ENCODE measurements at regions not wholly inside any gene's neighbourhood (a gene's known extent, or its start where the extent isn't known, plus 50 kb on each side); places are given as distances from the start of the nearest gene placed in this dataset.

DNA sequence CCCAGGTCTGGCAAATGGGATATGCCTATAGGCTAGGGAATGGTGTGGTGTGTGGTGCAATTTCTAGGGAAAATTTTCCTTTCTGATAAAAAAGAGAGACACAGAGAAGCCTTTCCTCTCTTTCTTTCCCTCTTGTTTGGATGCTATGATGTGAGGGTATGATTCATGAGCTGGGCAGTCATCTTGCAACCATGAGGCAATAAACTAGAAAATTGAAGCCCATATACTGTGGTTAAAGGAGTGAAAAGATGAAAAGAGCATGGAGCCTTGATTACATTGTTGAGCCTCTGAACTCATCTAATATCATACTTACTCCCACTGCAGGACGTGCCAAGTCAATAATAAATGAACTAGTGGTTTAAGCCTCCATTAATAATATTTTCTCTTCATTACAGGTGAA is 215.6 kb downstream of the HAUS1 start:
- TF ChIP-seq, protein P1, sequence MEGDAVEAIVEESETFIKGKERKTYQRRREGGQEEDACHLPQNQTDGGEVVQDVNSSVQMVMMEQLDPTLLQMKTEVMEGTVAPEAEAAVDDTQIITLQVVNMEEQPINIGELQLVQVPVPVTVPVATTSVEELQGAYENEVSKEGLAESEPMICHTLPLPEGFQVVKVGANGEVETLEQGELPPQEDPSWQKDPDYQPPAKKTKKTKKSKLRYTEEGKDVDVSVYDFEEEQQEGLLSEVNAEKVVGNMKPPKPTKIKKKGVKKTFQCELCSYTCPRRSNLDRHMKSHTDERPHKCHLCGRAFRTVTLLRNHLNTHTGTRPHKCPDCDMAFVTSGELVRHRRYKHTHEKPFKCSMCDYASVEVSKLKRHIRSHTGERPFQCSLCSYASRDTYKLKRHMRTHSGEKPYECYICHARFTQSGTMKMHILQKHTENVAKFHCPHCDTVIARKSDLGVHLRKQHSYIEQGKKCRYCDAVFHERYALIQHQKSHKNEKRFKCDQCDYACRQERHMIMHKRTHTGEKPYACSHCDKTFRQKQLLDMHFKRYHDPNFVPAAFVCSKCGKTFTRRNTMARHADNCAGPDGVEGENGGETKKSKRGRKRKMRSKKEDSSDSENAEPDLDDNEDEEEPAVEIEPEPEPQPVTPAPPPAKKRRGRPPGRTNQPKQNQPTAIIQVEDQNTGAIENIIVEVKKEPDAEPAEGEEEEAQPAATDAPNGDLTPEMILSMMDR (conservative IDR thresholded peaks at IDR 0.05; ENCODE audit: low read depth, low read length), result no peak
- TF ChIP-seq EZH2phosphoT487 (IDR thresholded peaks at IDR 0.05; ENCODE audit: borderline replicate concordance, low read length), result no peak
- TF ChIP-seq EZH2 (IDR thresholded peaks at IDR 0.05; ENCODE audit: low read length, unreplicated experiment), result no peak
- H3K4me3 ChIP-seq (ENCODE audit: low read length), result no peak overlapping the region
- CTCF ChIA-PET, result interaction anchor here (1.4 kb wide), 1 partner anchor 39 kb away, joined by 3 read pairs; no protein-coding TSS in a partner anchor
- peak overlapping the region; percentile 99 for H3K27ac ChIP-seq (ENCODE audit: low read length)
- DNase-seq (no peak), ATAC-seq (no peak)
- no peak overlapping the region for H3K4me2 ChIP-seq (ENCODE audit: low read length)
- POLR2A ChIA-PET (ENCODE audit: unreplicated experiment), result no interaction called here
- H3F3A ChIP-seq (ENCODE audit: low read length, unreplicated experiment), result no peaks in the 10 kb centered on the region
- no peaks in the 10 kb centered on the region for H3K27me3 ChIP-seq (ENCODE audit: low read length)
- H2AFZ ChIP-seq (ENCODE audit: low read length), result no peak overlapping the region
- H3K9ac ChIP-seq (ENCODE audit: low read length), result no peak overlapping the region; the same call in 1 of the 2 replicates
- no TSS peak for BruUV-seq (replicated peaks)
- intact Hi-C loops (cut with micrococcal nuclease), result loop anchor here (5.0 kb wide), 1 partner anchor 148 kb away; no protein-coding TSS in a partner anchor
- H3K4me1 ChIP-seq (ENCODE audit: insufficient read depth, low read length), result peaks cover 53% of the 10 kb centered on the region
- H3K9me3 ChIP-seq (ENCODE audit: low read length), result no peaks in the 10 kb centered on the region
- H4K20me1 ChIP-seq (ENCODE audit: low read length), result no peaks in the 10 kb centered on the region
- no peaks in the 10 kb centered on the region for H3K9me2 ChIP-seq (replicated peaks; ENCODE audit: low read length)
- no peaks in the 10 kb centered on the region for H3K36me3 ChIP-seq (ENCODE audit: low read depth, low read length)
- no peaks in the 10 kb centered on the region for H3K79me2 ChIP-seq (ENCODE audit: low read length)

DNA sequence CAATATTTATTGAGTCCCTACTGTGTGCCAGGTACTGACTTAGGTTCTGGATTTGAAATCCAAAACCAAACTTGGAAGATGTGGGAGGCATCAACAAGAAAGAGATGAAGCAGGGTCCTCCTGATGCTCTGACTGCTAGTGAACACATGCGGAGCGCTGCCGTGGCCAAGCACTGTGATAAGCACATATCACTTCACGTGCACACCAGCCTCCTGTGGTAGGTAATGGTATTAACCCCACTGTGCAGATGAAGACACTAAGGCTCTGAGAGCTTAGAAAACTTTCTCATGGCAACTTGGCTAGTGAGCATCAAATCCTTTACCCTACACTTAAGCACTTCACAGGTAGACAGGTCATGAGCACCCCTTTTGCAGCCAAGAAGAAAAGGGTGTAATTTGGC is 216.1 kb downstream of the HAUS1 start:
- no peaks in the 10 kb centered on the region for H3K36me3 ChIP-seq (ENCODE audit: low read depth, low read length)
- H3F3A ChIP-seq (ENCODE audit: low read length, unreplicated experiment), result no peaks in the 10 kb centered on the region
- BruUV-seq (replicated peaks), result no TSS peak
- no peaks in the 10 kb centered on the region for H4K20me1 ChIP-seq (ENCODE audit: low read length)
- ATAC-seq (no peak), DNase-seq (no peak)
- ChIA-PET CTCF (interaction anchor here (1.4 kb wide), 1 partner anchor 39 kb away, joined by 3 read pairs; no protein-coding TSS in a partner anchor), POLR2A (ENCODE audit: unreplicated experiment) (no interaction called here)
- peak overlapping the region; percentile 47; the same call in 1 of the 2 replicates for H3K4me2 ChIP-seq (ENCODE audit: low read length)
- H3K27me3 ChIP-seq (ENCODE audit: low read length), result no peaks in the 10 kb centered on the region
- H3K9me3 ChIP-seq (ENCODE audit: low read length), result no peaks in the 10 kb centered on the region
- H3K4me1 ChIP-seq (ENCODE audit: insufficient read depth, low read length), result peaks cover 53% of the 10 kb centered on the region
- no peak for TF ChIP-seq EZH2phosphoT487 (IDR thresholded peaks at IDR 0.05; ENCODE audit: borderline replicate concordance, low read length)
- TF ChIP-seq EZH2 (IDR thresholded peaks at IDR 0.05; ENCODE audit: low read length, unreplicated experiment), result no peak
- TF ChIP-seq, protein P1 (conservative IDR thresholded peaks at IDR 0.05; ENCODE audit: low read depth, low read length), result no peak
- H3K9ac ChIP-seq (ENCODE audit: low read length), result peak overlapping the region; percentile 81; the same call in 1 of the 2 replicates
- H3K4me3 ChIP-seq (ENCODE audit: low read length), result no peak overlapping the region
- H3K9me2 ChIP-seq (replicated peaks; ENCODE audit: low read length), result no peaks in the 10 kb centered on the region
- intact Hi-C loops (cut with micrococcal nuclease), result loop anchor here (5.0 kb wide), 1 partner anchor 147 kb away; no protein-coding TSS in a partner anchor
- H3K27ac ChIP-seq (ENCODE audit: low read length), result peak overlapping the region; percentile 99
- H2AFZ ChIP-seq (ENCODE audit: low read length), result no peak overlapping the region
- no peaks in the 10 kb centered on the region for H3K79me2 ChIP-seq (ENCODE audit: low read length)
